HG03558 (cell line): ENCODE measurements at regions not wholly inside any gene's neighbourhood (a gene's known extent, or its start where the extent isn't known, plus 50 kb on each side); places are given as distances from the start of the nearest gene placed in this dataset.
"Not testable (repeated sequence)": the region's sequence is repeated elsewhere in the genome, so short reads cannot be mapped to it uniquely, and the experiment has no call there.

Source experiments
- ATAC-seq: cut with Tn5 transposase; IDR thresholded peaks from one replicate; pipeline ENCODE4 v1.9.1; 2021; ENCODE audit warnings: moderate number of reproducible peaks; ENCODE audit not compliant: unreplicated experiment; ENCODE audit errors: extremely low read depth

GRCh38 chr10:63977329-63977923 lies 456.2 kb downstream of the REEP3 start:
- ATAC-seq, result no peak

- not testable (repeated sequence) for ATAC-seq
Measured at GRCh38 chr10:63980870-63981269, 459.7 kb downstream of the REEP3 start.

GRCh38 chr10:63984061-63984460 lies 462.9 kb downstream of the REEP3 start:
- not testable (repeated sequence) for ATAC-seq

GRCh38 chr10:63986536-63986935 lies 465.3 kb downstream of the REEP3 start:
- ATAC-seq, result no peak

- ATAC-seq, result no peak
Measured at GRCh38 chr10:63987212-63987611, 466.0 kb downstream of the REEP3 start.

- no peak for ATAC-seq
Measured at GRCh38 chr10:63994371-63994770, 473.2 kb downstream of the REEP3 start.

- ATAC-seq, result no peak
Measured at GRCh38 chr10:64007157-64007556, 486.0 kb downstream of the REEP3 start.

GRCh38 chr10:64010711-64011110 lies 489.5 kb downstream of the REEP3 start:
- ATAC-seq, result no peak

GRCh38 chr10:64011912-64012714 lies 490.9 kb downstream of the REEP3 start:
- no peak for ATAC-seq

GRCh38 chr10:64014281-64014680 lies 493.1 kb downstream of the REEP3 start:
- no peak for ATAC-seq

GRCh38 chr10:64023926-64024470 lies 502.8 kb downstream of the REEP3 start:
- ATAC-seq, result no peak

- ATAC-seq, result no peak
Measured at GRCh38 chr10:64033711-64034110, 512.5 kb downstream of the REEP3 start.

GRCh38 chr10:64036321-64036930 lies 515.2 kb downstream of the REEP3 start:
- ATAC-seq, result no peak

GRCh38 chr10:64037071-64037661 lies 516.0 kb downstream of the REEP3 start:
- no peak for ATAC-seq

GRCh38 chr10:64038107-64038506 lies 516.9 kb downstream of the REEP3 start:
- ATAC-seq, result no peak

- ATAC-seq, result no peak
Measured at GRCh38 chr10:64039198-64039597, 518.0 kb downstream of the REEP3 start.

- ATAC-seq, result no peak
Measured at GRCh38 chr10:64040781-64041180, 519.6 kb downstream of the REEP3 start.

- peak; percentile 82 for ATAC-seq
Measured at GRCh38 chr10:64041185-64041988, 520.2 kb downstream of the REEP3 start.

- ATAC-seq, result no peak
Measured at GRCh38 chr10:64041989-64042490, 520.8 kb downstream of the REEP3 start.

GRCh38 chr10:64044098-64044497 lies 522.9 kb downstream of the REEP3 start:
- ATAC-seq, result no peak
